ENCODE measurements at regions not wholly inside any gene's neighbourhood (a gene's known extent, or its start where the extent isn't known, plus 50 kb on each side); places are given as distances from the start of the nearest gene placed in this dataset.

- TF ChIP-seq GATA3 (IDR thresholded peaks at IDR 0.05; ENCODE audit: low read depth, low read length) (no peak), GATA2 (IDR thresholded peaks at IDR 0.05; ENCODE audit: low read depth, low read length) (no peak)
Measured at GRCh38 chr6:155889410-155889809, 433.8 kb upstream of the NOX3 start.
